Ectodermal cell (in vitro differentiated cells): ENCODE measurements at regions not wholly inside any gene's neighbourhood (a gene's known extent, or its start where the extent isn't known, plus 50 kb on each side); places are given as distances from the start of the nearest gene placed in this dataset.

Experiments used
- H3K27ac ChIP-seq: 2 replicates; pipeline ENCODE4 v1.7.0; 2013; ENCODE audit warnings: mild to moderate bottlenecking, low read depth, low read length; ENCODE audit not compliant: insufficient read depth, poor library complexity, severe bottlenecking
- H3K27me3 ChIP-seq: 2 replicates; pipeline ENCODE4 v1.7.0; 2013; ENCODE audit warnings: mild to moderate bottlenecking, low read length; ENCODE audit not compliant: insufficient read depth, control insufficient read depth, poor library complexity, severe bottlenecking
- H3K36me3 ChIP-seq: one replicate; pipeline ENCODE4 v1.7.0; 2013; ENCODE audit warnings: low read length; ENCODE audit not compliant: control insufficient read depth, insufficient read depth
- H3K4me1 ChIP-seq: one replicate; pipeline ENCODE4 v1.7.0; 2013; ENCODE audit warnings: low read length; ENCODE audit not compliant: control insufficient read depth, insufficient read depth
- H3K4me3 ChIP-seq: 2 replicates; pipeline ENCODE4 v1.7.0; 2013; ENCODE audit warnings: low read depth, low read length, control low read depth; ENCODE audit not compliant: insufficient read depth
- H3K9me3 ChIP-seq: 2 replicates; pipeline ENCODE4 v1.7.0; 2013; ENCODE audit warnings: mild to moderate bottlenecking, low read length, moderate library complexity; ENCODE audit not compliant: control insufficient read depth
- WGBS, 2 experiments: methylation state at CpG; one replicate each; pipeline ENCODE4 v1.1.7; 2013; ENCODE audit warnings: missing lambda C conversion rate in 2 of 2; 5-methylcytosine and 5-hydroxymethylcytosine counted together

DNA sequence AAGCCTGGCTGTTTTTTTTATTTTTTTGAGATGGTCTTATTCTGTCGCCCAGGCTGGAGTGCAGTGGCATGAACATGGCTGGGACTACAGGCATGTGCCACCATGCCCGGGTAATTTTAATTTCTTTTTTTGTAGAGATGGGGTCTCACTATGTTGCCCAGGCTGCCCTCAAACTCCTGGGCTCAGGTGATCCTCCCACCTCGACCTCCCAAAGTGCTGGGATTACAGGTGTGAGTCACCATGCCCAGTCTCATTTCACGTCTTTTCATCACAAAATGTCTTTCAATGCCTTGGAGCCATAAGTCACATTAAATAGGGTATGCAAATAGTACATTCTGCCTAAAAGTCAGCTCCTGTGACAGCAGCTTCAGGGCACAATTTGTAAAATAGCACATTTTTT lies 52.8 kb downstream of the SOX2 start:
- no peak overlapping the region for H3K27ac ChIP-seq
- H3K27me3 ChIP-seq, result no peaks in the 10 kb centered on the region
- 92 to 96% methylated on average over 4 of the region's 4 CpGs for WGBS, 2 experiments
- H3K4me1 ChIP-seq, result peaks cover 7% of the 10 kb centered on the region
- H3K36me3 ChIP-seq, result no peaks in the 10 kb centered on the region
- H3K9me3 ChIP-seq, result no peaks in the 10 kb centered on the region
- no peak overlapping the region for H3K4me3 ChIP-seq

DNA sequence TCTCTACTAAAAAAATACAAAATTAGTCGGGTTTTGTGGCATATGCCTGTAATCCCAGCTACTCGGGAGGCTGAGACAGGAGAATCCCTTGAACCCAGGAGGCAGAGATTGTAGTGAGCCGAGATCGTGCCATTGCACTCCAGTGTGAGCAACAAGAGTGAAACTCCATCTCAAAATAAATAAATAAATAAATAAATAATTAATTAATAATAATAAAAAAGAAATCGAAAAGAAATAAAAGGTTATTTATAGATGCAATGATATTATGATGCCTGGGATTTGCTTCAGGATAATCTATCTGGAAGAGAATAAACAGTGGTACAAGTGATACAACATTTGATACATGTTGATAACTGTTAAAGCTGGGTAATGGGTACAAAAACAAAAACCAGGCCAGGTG lies 58.6 kb downstream of the SOX2 start:
- H3K36me3 ChIP-seq, result no peaks in the 10 kb centered on the region
- no peak overlapping the region for H3K27ac ChIP-seq
- H3K4me1 ChIP-seq, result peaks cover 5% of the 10 kb centered on the region
- H3K4me3 ChIP-seq, result no peak overlapping the region
- no peaks in the 10 kb centered on the region for H3K9me3 ChIP-seq
- 93% methylated on average over 5 of the region's 5 CpGs for WGBS, 2 experiments
- H3K27me3 ChIP-seq, result no peaks in the 10 kb centered on the region

DNA sequence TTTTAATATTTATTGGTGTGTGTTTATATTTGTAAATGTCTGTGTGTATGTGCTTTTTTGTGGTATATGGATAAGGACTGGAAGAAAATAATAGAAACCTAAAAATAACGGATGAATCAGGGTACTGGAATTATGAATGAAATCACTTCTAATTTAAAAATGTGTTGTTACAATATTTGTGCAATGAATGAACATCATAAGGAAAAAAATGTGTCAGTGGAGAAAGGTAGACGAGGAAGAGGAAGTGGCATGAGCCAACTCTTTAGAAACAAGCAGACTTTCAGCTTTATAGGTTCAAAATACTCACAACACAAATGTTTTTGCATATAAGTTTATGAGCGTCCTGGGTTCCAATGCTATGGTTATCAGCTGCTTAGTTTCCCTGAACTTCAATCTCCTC lies 59.4 kb downstream of the SOX2 start:
- H3K36me3 ChIP-seq, result no peaks in the 10 kb centered on the region
- H3K4me3 ChIP-seq, result no peak overlapping the region
- 92 to 100% methylated on average over 2 to 3 of the region's 3 CpGs for whole genome bisulfite sequencing, 2 experiments
- H3K9me3 ChIP-seq, result no peaks in the 10 kb centered on the region
- H3K27me3 ChIP-seq, result no peaks in the 10 kb centered on the region
- no peaks in the 10 kb centered on the region for H3K4me1 ChIP-seq
- no peak overlapping the region for H3K27ac ChIP-seq

DNA sequence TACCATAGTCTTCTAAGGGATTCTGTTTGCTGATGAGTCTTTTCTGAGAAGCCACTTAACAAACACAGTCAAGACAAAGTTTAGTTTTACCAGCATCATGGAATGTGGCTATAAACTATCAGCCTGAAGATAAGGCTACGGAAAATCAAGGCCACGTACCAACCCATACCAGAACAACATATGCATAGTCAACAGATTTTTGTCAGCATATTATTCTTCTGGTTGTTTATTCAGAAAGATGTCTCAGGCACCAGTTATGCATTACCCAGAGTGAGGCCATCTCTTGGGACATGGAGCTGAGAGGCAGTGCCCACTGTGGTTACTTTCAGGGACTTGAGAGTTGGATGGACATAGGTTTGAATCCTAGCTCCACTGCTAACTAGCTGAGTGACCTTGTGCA lies 60.4 kb downstream of the SOX2 start:
- Histone ChIP-seq H3K4me3 (no peak overlapping the region), H3K9me3 (no peaks in the 10 kb centered on the region), H3K36me3 (no peaks in the 10 kb centered on the region), H3K27ac (no peak overlapping the region), H3K27me3 (no peaks in the 10 kb centered on the region), H3K4me1 (no peaks in the 10 kb centered on the region)
- WGBS, 2 experiments, result 100% methylated on average over 2 of the region's 2 CpGs

DNA sequence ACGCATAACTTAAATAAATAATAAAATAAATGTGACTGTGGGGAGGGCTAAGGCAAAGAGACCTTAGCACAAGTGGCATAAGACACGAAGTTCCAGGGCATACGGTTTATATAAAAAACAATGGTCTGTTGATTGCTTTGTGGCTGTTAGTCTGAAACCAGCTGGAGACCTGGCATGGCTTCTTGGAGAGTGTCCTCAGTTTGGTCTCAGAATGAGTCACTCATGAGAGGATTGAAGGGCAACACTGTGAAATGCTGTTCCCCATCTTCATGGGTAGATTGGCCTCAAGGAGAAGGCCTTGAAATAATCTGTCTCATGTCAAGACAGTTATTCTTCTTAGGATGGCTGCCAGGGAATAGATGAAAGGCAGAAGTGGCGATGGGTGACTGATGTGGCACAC lies 62.2 kb downstream of the SOX2 start:
- H3K36me3 ChIP-seq, result no peaks in the 10 kb centered on the region
- H3K4me3 ChIP-seq, result no peak overlapping the region
- H3K9me3 ChIP-seq, result no peaks in the 10 kb centered on the region
- 86 to 88% methylated on average over 4 of the region's 4 CpGs for WGBS, 2 experiments
- H3K27me3 ChIP-seq, result no peaks in the 10 kb centered on the region
- H3K27ac ChIP-seq, result no peak overlapping the region
- no peaks in the 10 kb centered on the region for H3K4me1 ChIP-seq

DNA sequence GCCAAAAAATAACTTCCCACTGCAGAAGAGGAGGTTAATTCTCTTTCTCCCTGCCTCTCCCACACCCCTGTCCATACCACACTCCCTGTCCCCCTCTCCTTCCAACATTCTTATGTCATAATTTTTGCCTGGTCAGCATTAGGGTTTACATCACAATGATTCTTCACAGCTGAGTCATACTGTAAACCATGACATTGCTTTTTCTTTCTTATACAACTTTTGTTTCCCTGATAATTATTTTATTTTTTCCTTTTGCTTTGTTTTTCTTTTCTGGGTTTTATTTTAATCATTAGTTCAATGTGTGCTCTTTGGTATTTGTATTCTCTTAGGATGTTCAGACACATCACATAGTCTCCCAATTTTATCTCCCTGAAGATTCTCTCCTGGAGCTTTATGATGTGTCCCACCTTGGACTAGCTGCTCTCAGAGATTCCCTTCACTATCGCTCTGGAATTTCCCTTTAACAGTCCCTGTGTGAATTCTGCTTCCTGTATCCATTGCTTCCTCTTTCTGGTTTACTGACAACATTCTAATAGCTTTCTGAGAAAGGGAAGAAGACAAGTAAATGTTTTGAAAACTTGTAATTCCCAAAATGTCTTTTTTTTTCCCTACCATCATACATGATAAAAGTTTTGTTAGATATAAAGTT lies 70.7 kb downstream of the SOX2 start:
- Histone ChIP-seq H3K36me3 (no peaks in the 10 kb centered on the region), H3K4me1 (no peaks in the 10 kb centered on the region), H3K4me3 (no peak overlapping the region), H3K27me3 (no peaks in the 10 kb centered on the region), H3K27ac (no peak overlapping the region), H3K9me3 (no peaks in the 10 kb centered on the region)
- WGBS, 2 experiments, result 53 to 68% methylated on average over 1 of the region's 1 CpG

DNA sequence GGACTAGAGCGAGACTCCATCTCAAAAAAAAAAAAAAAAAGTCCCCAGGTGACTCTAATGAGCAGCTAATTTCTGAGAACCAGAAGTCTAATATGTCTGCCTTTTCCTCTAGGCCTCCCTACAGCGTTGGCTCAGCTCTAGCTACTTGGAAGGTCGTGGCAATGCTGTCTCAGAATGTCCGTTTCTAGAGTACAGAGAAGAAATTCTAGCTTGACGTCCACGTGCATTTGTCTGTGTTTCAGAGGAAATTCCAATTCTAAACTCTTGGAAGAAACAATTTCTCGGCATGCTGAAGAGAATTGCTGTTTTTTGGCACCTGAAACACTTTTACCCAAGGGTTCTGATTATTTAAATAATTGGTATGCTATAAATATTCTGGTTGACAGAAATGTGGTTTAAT lies 78.8 kb downstream of the SOX2 start:
- H3K4me3 ChIP-seq, result no peak overlapping the region
- H3K9me3 ChIP-seq, result no peaks in the 10 kb centered on the region
- no peaks in the 10 kb centered on the region for H3K27me3 ChIP-seq
- WGBS, 2 experiments, result 91 to 93% methylated on average over 7 of the region's 7 CpGs
- H3K36me3 ChIP-seq, result no peaks in the 10 kb centered on the region
- H3K4me1 ChIP-seq, result peaks cover 13% of the 10 kb centered on the region
- no peak overlapping the region for H3K27ac ChIP-seq

DNA sequence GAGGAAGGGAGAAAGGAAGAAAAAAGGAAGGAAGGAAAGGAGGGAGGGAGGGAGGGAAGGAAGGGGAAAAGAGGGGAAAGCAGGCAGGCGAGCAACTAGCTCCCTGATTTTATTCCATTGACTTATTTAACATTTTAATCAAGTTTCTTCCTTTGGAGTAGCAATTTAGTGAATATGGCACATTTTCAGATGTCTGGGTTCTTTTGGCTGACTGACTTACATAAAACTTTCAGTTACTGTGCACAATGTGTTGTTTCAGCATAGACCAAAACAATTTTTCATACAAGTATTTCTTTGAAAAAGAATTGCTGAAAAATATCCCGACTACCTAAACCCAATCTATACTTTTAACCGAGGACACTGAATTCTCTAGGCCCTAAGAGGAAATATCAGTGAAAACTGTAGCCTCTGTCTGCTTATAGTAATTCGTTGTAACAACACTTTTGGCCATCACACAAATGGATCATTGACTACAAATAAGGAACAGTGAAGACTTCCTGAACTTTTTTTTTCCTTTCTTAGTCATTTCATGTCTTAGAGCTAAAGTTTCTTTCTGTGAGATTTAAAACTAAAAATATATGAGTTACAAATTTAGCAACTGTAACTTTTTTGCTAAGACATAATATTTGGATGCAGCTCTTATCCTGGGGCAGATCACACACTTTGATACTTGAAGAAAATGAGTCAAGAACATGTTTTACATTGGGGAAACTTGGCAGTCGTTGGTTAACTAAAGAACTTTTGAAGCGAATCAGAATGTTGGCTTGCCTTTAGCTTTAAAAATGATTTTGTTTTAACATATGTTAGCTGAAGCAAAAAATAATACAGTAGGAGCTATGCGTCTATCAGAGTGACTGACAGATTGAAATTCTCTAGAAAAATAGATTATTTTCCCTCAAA lies 79.6 kb downstream of the SOX2 start:
- no peaks in the 10 kb centered on the region for H3K36me3 ChIP-seq
- no peak overlapping the region for H3K27ac ChIP-seq
- WGBS, 2 experiments, result 88 to 93% methylated on average over 6 to 7 of the region's 7 CpGs

DNA sequence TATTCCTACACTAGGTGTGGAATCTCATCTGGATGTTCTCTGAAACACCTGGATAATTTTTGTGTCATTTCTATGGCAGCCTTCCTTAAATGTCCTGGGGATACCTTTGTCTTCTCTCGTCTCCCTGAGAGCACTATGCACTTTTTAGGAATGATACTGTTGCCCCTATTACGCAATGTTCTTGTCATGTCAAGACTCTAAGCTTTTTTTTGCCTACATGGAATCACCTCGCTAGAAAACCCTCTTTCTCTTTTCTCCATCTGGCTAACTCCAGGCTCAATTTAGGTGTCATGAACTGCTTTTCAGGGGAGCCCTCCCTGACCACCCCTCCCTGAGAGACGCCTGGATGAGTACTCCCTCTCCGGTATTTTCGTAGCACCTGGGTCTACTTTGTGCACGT lies 81.3 kb downstream of the SOX2 start:
- WGBS, 2 experiments, result 91 to 92% methylated on average over 7 of the region's 7 CpGs

More for the DNA sequence above, 79.6 kb downstream of the SOX2 start:
- no peak overlapping the region for H3K4me3 ChIP-seq
- H3K27me3 ChIP-seq, result no peaks in the 10 kb centered on the region
- H3K9me3 ChIP-seq, result no peaks in the 10 kb centered on the region
- H3K4me1 ChIP-seq, result peaks cover 13% of the 10 kb centered on the region

DNA sequence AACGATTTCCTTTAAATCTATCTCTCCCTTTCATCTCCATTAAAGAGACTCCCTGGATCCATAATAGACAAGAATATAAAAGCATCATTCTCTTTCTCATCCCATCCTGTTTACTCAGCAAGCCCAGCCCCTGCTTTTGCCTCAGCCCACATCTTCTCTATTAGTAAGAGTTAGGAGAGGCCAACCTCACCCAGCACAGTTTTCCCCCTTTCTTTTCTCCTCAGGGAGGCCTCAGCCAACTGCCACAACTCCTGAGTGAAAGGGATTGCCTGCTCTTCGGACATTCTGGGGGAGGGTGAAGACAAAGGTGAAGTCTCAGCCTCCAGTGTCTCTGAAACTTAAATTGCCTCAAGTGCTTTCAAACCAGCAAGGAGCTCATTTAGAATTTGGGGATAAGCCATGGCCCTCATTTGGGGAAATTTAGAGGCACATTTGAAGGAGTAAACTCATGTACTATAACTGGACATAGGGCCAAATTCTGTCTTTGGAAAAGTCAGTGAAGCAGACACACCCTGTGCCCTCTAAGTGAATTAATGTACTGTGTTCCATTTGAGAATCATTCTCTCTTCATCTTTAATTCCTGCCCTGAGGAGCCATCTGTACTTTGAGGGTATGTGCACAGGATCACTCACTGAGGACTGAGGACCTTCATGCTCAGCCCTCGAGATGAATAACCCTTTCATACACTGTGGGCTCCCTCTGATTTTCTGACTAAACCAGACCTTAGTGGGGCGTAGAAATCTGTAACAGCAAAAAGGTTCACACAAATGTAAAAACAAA lies 82.5 kb downstream of the SOX2 start:
- H3K27ac ChIP-seq, result peak overlapping the region; percentile 39

More for the DNA sequence above, 81.3 kb downstream of the SOX2 start:
- H3K4me3 ChIP-seq, result no peak overlapping the region
- H3K27ac ChIP-seq, result no peak overlapping the region
- H3K36me3 ChIP-seq, result no peaks in the 10 kb centered on the region
- H3K4me1 ChIP-seq, result peaks cover 13% of the 10 kb centered on the region
- no peaks in the 10 kb centered on the region for H3K9me3 ChIP-seq
- no peaks in the 10 kb centered on the region for H3K27me3 ChIP-seq

More for the DNA sequence above, 82.5 kb downstream of the SOX2 start:
- Histone ChIP-seq H3K27me3 (no peaks in the 10 kb centered on the region), H3K9me3 (no peaks in the 10 kb centered on the region), H3K4me1 (peaks cover 13% of the 10 kb centered on the region), H3K36me3 (no peaks in the 10 kb centered on the region), H3K4me3 (no peak overlapping the region)
- 48 to 66% methylated on average over 3 to 4 of the region's 4 CpGs for WGBS, 2 experiments
